ENCODE measurements at regions not wholly inside any gene's neighbourhood (a gene's known extent, or its start where the extent isn't known, plus 50 kb on each side); places are given as distances from the start of the nearest gene placed in this dataset.

- no peak for TF ChIP-seq KDM4A (IDR thresholded peaks at IDR 0.05; ENCODE audit: low read depth, low read length, severe bottlenecking)
Measured at GRCh38 chr5:96189028-96189826, 227.6 kb upstream of the ELL2 start (continued).

Measured in H1 (cell line).